Fibroblast of skin of right quadriceps (primary cell): ENCODE measurements at regions not wholly inside any gene's neighbourhood (a gene's known extent, or its start where the extent isn't known, plus 50 kb on each side); places are given as distances from the start of the nearest gene placed in this dataset.
"Not testable (repeated sequence)": the region's sequence is repeated elsewhere in the genome, so short reads cannot be mapped to it uniquely, and the experiment has no call there.

Experiments used
- DNase-seq: peaks from one replicate; pipeline ENCODE4 v3.0.0-alpha.2; 2013

DNA sequence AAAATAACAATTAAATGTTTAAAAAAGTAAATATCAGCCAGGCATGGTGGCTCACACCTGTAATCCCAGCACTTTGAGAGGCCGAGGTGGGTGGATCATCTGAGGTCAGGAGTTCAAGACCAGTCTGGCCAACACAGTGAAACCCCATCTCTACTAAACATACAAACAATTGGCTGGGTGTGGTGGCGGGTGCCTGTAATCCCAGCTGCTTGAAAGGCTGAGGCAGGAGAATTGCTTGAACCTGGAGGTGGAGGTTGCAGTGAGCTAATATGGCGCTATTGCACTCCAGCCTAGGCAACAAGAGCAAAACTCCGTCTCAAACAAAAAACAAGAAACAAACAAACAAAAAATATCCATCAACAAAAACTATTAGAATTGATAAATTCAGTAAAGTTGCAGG is 77.5 kb downstream of the SNX5 start:
- not testable (repeated sequence) for DNase-seq

DNA sequence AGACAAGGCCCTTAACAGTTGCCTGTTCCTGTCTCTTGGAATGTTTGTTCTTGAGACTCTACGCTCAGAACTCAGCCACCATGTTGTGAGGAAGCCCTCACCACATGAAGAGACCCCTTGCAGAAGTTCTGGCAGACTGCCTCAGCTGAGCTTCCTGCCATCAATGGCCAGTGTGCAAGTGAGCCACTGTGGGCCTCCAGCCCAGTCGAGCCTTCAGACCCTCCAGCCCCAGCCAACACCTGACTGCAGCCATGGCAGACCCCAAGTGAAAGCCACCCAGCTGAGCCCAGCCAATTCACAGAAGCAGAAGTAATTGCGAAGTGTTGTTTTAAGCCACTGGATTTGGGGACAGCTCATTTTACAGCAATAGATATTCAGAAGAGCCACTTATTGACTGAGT is 78.3 kb downstream of the SNX5 start:
- no peak for DNase-seq

DNA sequence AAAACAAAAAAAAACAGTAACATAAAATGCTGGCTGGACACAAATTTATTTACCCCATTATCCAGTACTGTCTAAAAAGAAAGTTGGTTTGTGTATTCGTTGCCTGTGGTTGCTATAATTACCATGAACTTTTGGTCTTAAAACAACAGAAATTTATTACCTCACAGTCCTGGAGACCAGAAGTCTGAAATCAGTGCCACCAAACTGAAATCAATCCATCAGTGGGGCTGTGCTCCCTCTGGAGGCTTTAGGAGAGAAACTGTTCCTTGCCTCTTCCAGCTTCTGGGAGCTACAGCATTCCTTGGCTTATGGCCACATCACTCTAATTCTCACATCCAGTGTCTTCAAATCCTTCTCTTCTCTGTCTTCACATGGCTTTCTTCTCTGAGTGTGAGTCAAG is 79.4 kb downstream of the SNX5 start:
- peak; percentile 22 for DNase-seq

DNA sequence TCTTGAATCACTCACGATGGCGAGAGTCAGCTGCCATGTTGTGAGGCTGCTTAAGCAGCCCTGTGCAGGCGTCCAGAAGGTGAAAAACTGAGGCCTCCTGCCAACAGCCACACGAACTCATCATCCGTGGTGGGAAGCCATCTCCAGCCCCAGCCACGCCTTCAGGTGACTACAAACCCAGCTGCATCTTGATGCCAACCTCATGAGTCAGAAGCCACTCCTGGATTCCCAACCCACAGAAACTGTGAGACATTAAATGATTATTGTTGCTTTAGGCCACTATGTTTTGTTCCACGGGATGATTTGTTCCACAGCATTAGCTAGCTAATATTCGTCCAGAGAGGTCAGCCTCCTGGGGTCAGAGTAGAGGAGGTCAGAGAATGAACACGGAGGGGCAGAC is 80.5 kb downstream of the SNX5 start:
- no peak for DNase-seq

DNA sequence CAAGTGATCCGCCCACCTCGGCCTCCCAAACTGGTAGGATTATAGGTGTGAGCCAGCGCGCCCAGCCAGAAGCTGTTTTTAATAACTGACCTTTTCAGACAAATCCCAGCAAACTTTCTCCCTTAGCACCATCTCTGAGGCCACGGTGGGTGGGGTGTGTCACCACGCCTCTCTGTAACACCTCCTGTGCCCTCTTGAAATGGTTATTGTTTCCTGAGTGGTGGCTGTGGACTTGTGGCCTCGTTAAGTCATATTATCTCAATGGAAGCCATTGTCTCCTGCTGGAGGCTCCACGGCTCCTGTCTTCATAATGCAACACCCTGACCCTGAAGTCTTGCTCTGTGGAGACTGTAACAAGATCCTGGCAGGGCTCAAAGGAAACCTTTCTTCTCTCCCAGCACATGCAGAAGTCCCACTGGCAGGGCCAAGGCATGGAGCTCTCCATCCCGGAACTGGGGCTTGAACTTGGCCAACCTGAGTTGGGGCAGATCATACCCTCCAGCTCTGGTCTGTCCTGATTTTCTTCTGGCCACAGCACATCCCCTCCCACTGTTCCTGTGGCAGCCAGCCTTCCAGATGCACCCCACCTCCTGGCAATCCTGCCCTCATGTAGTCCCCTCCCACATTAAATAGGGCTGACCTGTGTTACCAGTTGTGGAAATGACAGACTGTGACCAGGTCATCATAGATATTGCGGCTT is 81.1 kb downstream of the SNX5 start:
- DNase-seq = no peak

DNA sequence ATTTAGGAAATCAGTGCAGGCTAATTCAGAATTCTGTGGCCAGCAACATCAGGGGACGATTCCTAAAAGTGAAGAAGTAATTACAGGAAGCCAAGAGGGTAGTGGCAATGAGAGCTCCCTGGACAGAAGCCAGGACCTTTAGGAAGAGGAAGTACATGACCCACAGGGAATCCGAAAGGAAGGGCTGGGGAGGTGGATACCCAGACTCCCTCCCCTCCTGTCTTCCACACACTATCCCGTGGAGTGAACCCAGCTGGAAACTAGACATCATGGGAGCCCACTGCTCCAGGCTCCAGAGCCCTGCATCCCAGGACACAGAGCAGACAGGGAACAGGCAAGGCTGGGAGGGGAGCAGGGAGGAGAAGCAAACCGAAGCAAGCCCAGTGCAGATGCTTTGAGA is 83.0 kb downstream of the SNX5 start:
- no peak for DNase-seq

DNA sequence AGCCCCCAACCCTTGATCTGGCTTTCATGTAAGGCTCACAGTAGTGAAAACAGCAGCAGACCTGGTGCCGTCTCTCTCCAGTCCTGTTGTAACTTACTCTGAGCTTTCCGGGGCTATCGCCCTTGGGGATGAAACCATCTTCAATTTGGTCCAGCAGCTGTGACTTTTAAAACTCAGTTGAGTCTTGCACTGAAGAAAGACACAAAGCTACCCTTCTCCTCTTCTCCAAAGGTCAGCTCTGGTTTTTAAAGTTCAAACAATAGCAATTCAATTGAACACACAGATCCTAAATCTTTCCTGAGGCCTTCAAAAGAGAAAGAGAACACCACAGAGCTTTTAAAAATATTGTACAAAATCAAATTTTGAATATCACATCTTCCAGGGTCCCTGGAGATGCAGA is 83.5 kb downstream of the SNX5 start:
- DNase-seq = no peak

DNA sequence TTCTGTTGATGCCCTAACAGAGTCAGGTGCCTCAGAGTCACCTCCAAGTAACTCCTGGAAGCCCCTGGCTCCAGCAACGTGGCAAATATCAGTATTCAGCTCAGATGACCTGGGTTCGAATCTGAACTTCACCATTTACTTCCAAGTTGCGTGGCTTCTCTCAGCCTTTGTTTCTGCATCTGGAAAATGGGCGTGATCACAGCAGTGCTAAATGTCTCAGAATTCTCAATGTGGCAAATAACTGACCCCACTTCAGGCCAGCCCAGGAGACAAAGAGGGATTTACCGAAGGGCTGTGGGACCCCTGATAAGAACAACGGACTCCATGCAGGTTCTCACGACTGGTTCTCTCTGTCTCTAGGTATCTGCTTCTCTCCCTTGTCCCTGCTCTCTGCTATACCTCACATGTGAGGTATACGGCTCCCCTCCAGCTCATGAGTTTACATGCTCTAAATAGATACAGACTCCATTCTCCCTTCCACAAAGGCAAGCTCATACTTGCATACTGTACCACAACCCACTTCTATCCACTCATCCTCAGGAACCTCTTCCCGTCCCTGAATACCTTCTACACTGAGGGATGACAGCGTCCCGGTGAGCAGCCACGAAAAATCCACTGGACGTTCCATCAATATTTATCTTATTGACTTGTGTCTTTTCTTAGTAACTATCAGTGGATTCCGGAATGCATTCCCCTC is 84.1 kb downstream of the SNX5 start:
- no peak for DNase-seq

DNA sequence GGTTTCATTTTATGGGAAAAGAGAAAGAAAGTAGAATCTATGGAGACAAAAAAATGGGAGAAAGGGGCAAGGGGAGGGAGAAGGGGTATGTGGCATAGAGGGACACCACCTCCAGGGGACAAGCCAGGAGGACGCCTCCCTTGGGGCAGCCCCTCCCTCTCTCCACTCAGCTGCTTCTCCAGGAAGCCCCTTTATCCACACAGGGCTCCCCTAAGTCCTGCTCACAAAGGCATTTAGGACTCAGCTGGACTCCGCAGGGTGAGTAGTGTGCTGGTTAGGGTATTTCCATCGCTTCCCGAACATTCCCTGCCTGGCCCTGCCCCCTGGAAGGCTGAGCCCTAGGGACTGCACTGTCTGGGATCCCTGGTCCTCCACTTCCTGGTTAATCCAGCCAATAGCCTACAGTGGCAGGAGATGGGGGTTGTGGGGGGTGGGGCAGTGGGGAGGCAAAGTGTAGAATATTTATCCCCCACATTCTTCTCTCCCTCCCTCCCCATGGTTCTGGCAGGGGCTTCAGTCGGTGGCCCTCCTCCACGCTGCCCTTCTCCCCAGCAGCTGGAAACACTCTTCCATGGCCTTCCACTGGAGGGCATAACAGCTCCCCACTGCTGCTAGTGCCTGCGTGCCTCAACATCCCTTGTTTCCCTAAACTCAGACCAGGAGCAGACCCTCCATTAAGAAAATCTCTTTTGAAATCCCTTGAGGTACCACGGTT is 84.8 kb downstream of the SNX5 start:
- no peak for DNase-seq

DNA sequence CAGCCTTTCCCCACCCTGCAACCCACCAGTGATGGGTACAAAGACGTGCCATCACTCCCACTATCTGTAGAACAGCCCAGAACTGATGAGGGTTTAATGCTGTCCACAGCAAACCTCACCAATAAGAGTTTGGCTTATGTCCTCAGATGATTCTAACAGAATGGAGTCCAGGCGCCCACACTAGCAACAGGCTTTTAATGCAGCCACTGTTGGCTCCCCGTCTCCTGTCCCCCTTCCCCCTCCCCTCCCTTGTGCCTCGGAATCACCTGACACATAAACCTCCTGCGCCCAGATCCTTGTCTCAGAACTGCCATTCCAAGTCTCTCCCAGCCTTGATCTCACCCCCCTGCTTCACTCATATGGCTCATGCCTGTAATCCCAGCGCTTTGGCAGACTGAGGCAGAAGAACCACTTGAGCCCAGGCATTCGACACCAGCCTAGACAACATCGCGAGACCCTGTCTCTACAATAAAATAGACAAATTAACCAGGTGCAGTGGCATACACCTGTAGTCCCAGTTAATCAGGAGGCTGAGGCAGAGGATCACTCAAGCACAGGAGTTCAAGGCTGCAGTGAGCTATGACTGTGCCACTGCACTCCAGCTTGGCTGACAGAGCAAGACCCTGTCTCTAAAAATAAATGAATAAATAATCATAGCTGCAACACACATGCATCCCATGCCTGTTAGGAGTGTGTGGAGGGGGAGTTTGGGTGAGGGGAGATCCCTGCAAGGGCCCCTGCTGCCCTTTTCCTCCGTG is 85.6 kb downstream of the SNX5 start:
- no peak for DNase-seq

DNA sequence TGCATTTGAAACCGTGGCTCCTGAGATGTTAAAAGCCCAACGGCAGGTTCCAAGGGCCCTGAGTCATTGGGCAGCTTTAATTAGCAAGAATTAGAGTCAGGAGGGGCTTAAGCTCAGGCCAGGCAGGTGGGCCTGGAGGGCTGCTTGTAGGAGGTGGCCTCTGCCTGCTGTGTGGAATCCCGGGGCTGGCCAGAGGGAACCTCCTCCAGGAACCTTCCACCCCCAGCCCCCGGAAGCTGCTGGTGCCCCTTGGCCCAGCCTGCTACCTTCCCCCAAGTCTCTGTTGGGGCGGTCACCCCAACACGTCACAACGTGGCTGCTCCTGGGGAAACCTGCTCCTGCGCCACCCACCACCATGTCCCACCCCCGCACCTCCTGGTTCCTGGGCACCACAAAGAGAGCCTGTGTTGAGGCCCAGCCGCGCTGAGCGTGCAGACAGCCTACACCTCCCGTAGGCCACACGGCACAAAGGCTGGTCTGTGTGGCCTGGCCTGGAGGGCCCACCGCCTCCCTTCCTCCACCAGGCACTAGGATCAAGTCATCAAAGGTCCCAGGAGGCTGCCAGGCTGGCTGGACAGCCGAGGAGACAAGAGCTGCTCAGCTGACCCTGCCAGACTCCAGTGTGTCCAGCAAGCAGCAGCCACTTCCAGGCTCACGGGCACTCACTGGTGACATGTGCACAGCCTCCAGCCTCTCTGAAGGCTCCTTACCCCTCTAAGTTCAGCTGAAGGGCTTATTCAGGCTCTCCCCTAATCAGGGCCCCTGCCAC is 86.3 kb downstream of the SNX5 start:
- DNase-seq = no peak

DNA sequence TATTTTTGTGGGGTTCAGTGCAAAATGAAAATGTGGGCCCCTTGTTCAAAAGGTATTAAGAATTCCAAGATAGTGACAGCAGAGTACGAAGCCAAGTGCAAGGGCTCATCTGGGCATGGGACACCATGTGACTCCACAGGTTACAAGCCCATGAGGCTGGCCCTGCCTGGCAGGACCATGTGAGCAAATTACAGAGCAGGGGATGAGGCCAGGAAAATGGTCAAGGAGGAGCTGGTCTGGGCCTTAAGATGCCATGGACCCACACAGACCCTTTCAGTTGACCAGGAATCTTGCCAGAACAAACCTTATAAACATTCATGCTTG is 86.9 kb downstream of the SNX5 start:
- no peak for DNase-seq

DNA sequence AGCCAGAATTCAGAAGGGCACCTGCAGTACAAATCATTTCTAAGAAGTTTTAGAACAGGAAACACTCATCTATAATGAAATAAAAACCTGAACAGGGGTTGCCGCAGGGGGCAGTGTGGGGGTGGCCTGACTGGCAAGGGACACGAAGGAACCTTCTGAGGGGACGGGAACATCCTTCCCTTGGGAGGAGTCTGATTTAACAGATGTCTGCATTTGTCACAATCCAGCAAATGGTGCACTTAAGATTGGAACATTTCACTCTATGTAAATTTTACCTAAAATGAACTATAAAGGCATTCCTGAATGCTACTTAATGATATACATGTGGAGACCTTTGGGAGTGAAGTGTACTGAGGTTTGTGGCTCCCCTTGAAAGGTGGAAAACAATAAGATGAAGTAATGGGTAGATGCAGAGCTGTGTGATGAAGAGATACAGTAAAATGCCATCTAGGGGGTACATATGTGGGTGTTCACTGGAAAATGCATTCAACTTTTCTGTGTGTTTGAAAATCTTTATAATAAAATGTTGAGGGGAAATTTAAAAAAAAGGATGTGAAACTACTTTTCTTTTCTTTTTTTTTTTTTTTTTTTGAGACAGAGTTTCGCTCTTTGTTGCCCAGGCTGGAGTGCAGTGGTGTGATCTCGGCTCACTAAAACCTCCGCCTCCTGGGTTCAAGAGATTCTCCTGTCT is 89.5 kb downstream of the SNX5 start:
- no peak for DNase-seq

DNA sequence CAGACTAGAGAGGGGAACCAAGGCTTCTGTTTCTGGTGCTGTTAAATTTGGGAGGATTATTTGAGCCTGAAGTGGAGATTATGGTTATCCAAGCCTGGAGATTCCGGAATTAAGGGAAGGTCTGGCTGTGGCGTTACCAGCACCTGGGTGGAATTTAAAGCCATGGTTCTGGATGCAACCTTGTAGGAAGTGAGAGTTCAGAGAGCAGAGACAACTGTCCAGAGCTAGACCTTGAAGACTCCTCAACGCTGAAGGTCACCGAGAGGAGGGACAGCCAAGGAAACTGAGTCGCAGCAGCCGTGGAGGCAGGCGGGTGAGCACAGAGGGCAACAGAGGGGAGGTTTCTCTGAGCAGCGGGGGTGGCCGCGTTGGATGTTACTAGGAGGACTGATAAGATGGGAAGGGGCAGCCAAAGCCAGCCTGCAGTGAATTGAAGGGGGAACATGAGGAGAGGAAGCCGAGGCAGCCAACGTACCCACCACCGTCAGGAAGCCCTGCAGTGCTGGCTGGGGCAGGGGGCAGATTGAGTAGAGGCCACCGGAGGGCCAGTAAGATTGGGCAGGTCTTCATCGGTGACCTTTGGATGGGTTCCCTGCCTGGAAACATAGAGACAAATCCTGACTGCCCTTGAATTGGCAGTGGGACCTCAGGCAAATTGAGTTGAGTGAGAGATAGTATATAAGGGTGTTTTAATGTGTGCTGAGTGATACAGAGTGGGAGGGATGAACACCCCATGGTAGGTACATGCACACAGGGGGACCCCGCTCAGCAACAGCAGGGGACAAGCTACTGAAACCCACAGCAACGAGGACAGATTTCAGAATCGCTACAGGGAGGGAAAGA is 90.3 kb downstream of the SNX5 start:
- no peak for DNase-seq

DNA sequence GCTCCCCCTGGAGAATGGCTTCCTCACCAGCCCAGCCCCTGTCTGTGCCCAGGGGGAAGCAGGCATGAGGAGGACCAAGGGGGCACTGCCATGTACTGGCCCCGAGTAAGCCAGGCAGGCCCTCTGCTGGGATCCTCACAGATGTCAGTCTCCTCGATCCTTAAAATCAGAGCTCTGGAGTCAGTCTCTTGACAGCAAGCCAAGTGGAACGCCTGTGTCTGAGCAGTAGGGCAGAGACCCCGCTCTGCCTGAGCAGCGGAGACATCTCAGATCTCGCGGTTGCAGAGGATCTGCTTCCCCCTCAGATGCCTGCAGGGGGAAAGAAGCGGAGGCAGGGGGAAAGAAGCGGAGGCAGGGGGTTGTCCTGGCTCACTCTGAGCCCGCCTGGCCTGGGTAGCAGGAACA is 92.6 kb downstream of the SNX5 start:
- DNase-seq = peak; percentile 53

DNA sequence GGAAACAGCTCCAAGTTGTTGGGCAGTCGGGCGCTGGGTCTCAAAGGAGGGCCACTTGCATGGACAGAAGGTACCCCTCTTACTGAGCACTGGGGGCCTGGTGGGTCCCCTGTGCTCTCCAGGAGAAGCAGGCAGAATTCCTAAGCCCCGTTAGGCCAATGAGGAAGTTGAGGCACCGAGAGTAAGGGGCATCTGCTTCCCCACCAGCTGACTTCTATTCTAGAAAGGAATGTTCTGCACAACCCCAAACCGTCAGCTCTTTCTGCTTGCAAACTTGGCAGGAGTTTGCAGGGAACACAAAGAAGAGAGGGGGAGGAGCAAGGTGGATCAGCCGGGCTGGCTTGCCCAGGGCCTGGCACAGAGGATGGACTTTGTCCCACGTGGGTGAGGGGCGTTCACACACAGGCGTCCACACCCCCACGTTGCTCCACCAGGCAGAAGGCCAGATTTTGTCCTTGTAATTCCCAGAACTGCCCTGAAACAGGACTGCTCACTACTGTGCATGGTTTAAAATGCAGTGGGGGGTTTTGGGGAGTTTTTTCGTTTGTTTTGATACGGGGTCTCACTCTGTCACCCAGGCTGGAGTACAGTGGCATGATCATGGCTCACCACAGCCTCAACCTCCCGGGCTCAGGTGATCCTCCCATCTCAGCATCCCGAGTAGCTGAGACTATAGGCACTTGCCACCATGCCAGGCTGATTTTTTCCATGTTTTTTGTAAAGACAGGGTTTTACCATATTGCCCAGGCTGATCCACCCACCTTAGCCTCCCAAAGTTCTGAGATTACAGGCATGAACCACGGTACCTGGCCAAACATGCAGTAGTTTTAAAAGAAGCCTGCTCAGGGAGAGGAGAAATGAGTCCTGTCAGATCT is 93.3 kb downstream of the SNX5 start:
- DNase-seq = peak; percentile 67

DNA sequence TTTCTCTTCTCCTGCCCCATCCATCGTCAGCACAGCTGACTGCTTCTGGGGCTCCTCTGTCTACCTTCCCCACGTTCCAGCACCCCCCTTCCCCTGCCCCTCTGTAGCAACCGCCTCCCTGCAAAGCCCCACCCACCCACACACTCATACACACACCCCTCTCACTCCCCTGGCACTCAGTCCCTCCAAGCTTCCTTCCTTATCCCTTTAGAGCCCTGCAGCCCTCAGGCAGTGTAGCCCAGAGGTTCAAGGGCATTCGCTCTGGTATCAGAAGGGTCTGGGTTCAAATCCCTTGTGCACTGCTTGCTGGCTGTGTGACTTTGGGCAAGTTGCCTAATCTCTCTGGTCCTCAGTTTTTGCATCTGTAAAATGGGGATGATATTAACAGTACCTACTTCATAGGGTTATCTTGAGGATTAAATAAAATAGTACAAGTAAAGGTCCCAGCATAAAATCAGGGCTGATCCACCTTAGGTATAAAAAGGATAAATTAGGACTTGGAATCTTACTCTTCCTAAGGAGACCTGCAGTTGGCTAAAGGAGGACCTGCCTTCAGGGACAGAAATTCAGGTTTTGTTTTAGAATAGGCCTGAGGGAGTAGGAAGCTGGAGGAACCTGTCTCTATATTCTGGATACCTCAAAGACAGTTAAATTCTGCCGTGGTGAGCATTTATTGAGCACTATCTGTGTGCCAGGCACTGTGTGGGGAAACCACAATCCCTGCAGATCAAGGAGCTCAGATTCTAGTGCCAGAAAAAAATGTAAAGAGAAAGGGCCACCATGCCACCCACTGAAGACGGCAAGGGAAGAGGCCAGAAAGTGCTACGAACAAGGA is 94.1 kb downstream of the SNX5 start:
- no peak for DNase-seq

DNA sequence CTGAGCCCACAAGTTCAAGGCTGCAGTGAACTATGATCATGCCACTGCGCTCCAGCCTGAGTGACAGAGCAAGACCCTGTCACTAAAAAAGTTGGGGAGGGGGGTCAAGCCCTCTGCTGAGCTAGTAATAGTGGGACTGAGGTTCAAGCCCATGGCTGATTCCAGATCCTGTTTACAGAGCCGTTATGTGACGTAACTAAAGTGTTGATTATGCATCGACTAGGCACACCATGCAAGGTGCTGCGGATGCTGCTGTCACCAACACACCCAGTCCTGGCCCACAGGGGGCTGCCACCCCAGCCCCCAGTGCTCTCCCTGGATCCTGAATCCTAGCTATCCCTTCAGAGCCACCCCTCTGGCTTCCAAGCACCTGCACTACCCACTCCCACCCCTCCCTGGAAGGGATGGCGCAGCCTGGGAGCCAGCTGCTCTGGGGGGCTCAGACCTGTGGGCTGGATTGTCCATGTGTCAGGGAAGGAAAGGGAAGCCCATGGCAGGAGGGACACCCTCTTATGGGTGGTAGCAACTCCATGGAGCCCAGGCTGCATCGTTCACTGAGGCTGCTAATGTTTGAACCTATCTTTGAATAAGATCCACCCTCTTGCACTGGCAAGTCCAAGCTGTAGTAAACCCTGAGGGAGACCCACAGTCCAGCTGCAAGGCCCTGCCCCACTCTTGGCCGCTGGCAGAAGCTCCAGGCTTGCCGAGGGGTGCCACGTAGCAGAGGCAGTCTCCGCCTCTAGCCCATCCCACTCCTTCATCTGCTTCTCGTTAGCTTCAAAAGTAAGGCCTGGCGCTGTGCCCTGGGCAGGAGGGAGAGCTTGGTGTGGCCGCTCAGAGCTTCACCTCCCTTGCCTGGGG is 95.0 kb downstream of the SNX5 start:
- DNase-seq = peak; percentile 98
